Suprapubic skin (tissue), 4 donors: ENCODE measurements at regions not wholly inside any gene's neighbourhood (a gene's known extent, or its start where the extent isn't known, plus 50 kb on each side); places are given as distances from the start of the nearest gene placed in this dataset.

Experiments
- DNase-seq, 2 donors: peaks; one replicate each; pipeline ENCODE4 v3.0.0-alpha.2; 2019; ENCODE audit warnings: low spot score in 2 of 2
- H3K27ac ChIP-seq: fragments of 200-600 bp; sonication (generic); one replicate; pipeline ENCODE4 v1.5.1; 2019
- H3K27me3 ChIP-seq: fragments of 200-600 bp; sonication (generic); one replicate; pipeline ENCODE4 v1.5.1; 2019
- H3K36me3 ChIP-seq: fragments of 200-600 bp; sonication (generic); one replicate; pipeline ENCODE4 v1.5.1; 2019
- H3K4me1 ChIP-seq: fragments of 200-600 bp; sonication (generic); one replicate; pipeline ENCODE4 v1.5.1; 2019
- H3K4me3 ChIP-seq: fragments of 200-600 bp; sonication (generic); one replicate; pipeline ENCODE4 v1.5.1; 2019; ENCODE audit warnings: mild to moderate bottlenecking
- H3K9me3 ChIP-seq: fragments of 200-600 bp; sonication (generic); one replicate; pipeline ENCODE4 v1.5.1; 2019
- CTCF ChIP-seq, 2 donors: fragments of 200-600 bp in 1 of 2; fragments of 450-650 bp in 1 of 2; sonication (generic) in 1 of 2; IDR thresholded peaks; one replicate each; pipeline ENCODE4 v1.5.1; 2016 to 2019; ENCODE audit warnings: antibody characterized with exemption in 2 of 2, mild to moderate bottlenecking in 1 of 2, moderate library complexity in 1 of 2
- EP300 ChIP-seq: sonication (generic); formaldehyde crosslinking; IDR thresholded peaks from one replicate; pipeline ENCODE4 v1.6.1; 2017; ENCODE audit warnings: antibody characterized with exemption
- POLR2A ChIP-seq, 2 donors: fragments of 450-650 bp; IDR thresholded peaks; one replicate each; pipeline ENCODE4 v1.6.1; 2017; ENCODE audit warnings: antibody characterized with exemption in 2 of 2, mild to moderate bottlenecking in 2 of 2, moderate library complexity in 2 of 2
- POLR2AphosphoS5 ChIP-seq, 3 donors: sonication (generic); formaldehyde crosslinking; IDR thresholded peaks; one replicate each; pipeline ENCODE4 v1.6.1; 2017; ENCODE audit warnings: antibody characterized with exemption in 3 of 3
- WGBS: methylation state at CpG from one replicate; pipeline ENCODE4 v1.1.5; 2018; 5-methylcytosine and 5-hydroxymethylcytosine counted together

GRCh38 chr3:159887911-159888310 is 100.7 kb upstream of the IL12A start:
- WGBS, result 66% methylated on average over 3 of the region's 3 CpGs

GRCh38 chr3:159892171-159892795 is 96.4 kb upstream of the IL12A start:
- no peak overlapping the region for H3K27ac ChIP-seq
- no peaks in the 10 kb centered on the region for H3K9me3 ChIP-seq
- H3K4me1 ChIP-seq, result no peaks in the 10 kb centered on the region
- DNase-seq, result no peak
- H3K36me3 ChIP-seq, result no peaks in the 10 kb centered on the region
- no peaks in the 10 kb centered on the region for H3K27me3 ChIP-seq
- H3K4me3 ChIP-seq, result no peak overlapping the region
- 64% methylated on average over 1 of the region's 2 CpGs for WGBS
- TF ChIP-seq EP300 (no peak), CTCF (IDR thresholded peaks at IDR 0.05) (no peak), POLR2A (IDR thresholded peaks at IDR 0.05) (no peak)

More at GRCh38 chr3:159887911-159888310, 100.7 kb upstream of the IL12A start:
- H3K4me3 ChIP-seq, result no peak overlapping the region
- H3K9me3 ChIP-seq, result no peaks in the 10 kb centered on the region
- no peaks in the 10 kb centered on the region for H3K4me1 ChIP-seq
- DNase-seq, result no peak
- no peak overlapping the region for H3K27ac ChIP-seq
- TF ChIP-seq POLR2A (IDR thresholded peaks at IDR 0.05), result no peak
- TF ChIP-seq EP300, result no peak
- no peak for TF ChIP-seq CTCF (IDR thresholded peaks at IDR 0.05)
- TF ChIP-seq POLR2AphosphoS5 (IDR thresholded peaks at IDR 0.05), result no peak
- H3K27me3 ChIP-seq, result no peaks in the 10 kb centered on the region
- no peaks in the 10 kb centered on the region for H3K36me3 ChIP-seq

- no peak overlapping the region for H3K27ac ChIP-seq
- no peaks in the 10 kb centered on the region for H3K27me3 ChIP-seq
- H3K9me3 ChIP-seq, result no peaks in the 10 kb centered on the region
- WGBS, result 78% methylated on average over 1 of the region's 1 CpG
- no peak for DNase-seq
- no peaks in the 10 kb centered on the region for H3K4me1 ChIP-seq
- no peak for TF ChIP-seq POLR2A (IDR thresholded peaks at IDR 0.05)
- TF ChIP-seq CTCF (IDR thresholded peaks at IDR 0.05), result no peak
- TF ChIP-seq EP300, result no peak
- TF ChIP-seq POLR2AphosphoS5 (IDR thresholded peaks at IDR 0.05), result no peak
- H3K36me3 ChIP-seq, result no peaks in the 10 kb centered on the region
- no peak overlapping the region for H3K4me3 ChIP-seq
Measured at GRCh38 chr3:159892801-159893200, 95.8 kb upstream of the IL12A start.

- H3K27ac ChIP-seq, result no peak overlapping the region
- H3K36me3 ChIP-seq, result no peaks in the 10 kb centered on the region
- no peak for TF ChIP-seq EP300
- no peak for TF ChIP-seq POLR2AphosphoS5 (IDR thresholded peaks at IDR 0.05)
- no peak for TF ChIP-seq CTCF (IDR thresholded peaks at IDR 0.05)
- no peak for TF ChIP-seq POLR2A (IDR thresholded peaks at IDR 0.05)
- 88% methylated on average over 4 of the region's 4 CpGs for WGBS
- H3K4me3 ChIP-seq, result no peak overlapping the region
- no peaks in the 10 kb centered on the region for H3K4me1 ChIP-seq
- H3K27me3 ChIP-seq, result no peaks in the 10 kb centered on the region
- no peak for DNase-seq
- H3K9me3 ChIP-seq, result no peaks in the 10 kb centered on the region
Measured at GRCh38 chr3:159894386-159894785, 94.2 kb upstream of the IL12A start.

GRCh38 chr3:159895430-159895829 is 93.2 kb upstream of the IL12A start:
- Histone ChIP-seq H3K9me3 (no peaks in the 10 kb centered on the region), H3K27me3 (no peaks in the 10 kb centered on the region), H3K36me3 (no peaks in the 10 kb centered on the region), H3K4me3 (no peak overlapping the region), H3K4me1 (no peaks in the 10 kb centered on the region), H3K27ac (no peak overlapping the region)
- TF ChIP-seq EP300, result no peak
- no peak for TF ChIP-seq POLR2A (IDR thresholded peaks at IDR 0.05)
- TF ChIP-seq CTCF (IDR thresholded peaks at IDR 0.05), result no peak
- no peak for TF ChIP-seq POLR2AphosphoS5 (IDR thresholded peaks at IDR 0.05)
- 83% methylated on average over 2 of the region's 2 CpGs for WGBS
- DNase-seq, result no peak
